ENCODE measurements at regions not wholly inside any gene's neighbourhood (a gene's known extent, or its start where the extent isn't known, plus 50 kb on each side); places are given as distances from the start of the nearest gene placed in this dataset.
A peak's percentile ranks its signal among the peaks of the same experiment; 100 is the strongest.

DNA sequence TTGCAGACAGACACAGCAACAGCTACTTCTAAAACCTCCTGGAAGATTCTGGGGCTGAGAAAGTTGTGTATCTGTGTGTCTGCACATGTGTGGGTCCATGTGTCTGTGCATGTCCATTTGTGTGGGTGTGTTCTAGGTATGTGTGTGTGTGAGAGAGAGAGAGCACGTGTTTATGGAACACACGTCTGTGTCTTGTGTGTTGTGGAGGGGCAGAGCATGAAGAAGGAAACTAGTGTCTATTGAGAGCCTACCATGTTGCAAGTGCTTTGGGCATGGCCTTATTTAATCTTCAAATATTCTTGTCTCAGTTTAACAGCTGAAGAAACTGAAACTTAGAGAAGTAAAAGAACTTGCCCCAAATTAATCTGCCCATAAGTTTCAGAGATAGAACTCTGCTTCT lies 327.5 kb downstream of the UACA start:
- no peak for DNase-seq (ENCODE audit: low spot score)
- POLR2A ChIA-PET (ENCODE audit: low non-redundant PET): no interaction called here
- CTCF ChIA-PET: no interaction called here
- H3K27ac ChIP-seq: no peak overlapping the region
- TF ChIP-seq, protein P1, sequence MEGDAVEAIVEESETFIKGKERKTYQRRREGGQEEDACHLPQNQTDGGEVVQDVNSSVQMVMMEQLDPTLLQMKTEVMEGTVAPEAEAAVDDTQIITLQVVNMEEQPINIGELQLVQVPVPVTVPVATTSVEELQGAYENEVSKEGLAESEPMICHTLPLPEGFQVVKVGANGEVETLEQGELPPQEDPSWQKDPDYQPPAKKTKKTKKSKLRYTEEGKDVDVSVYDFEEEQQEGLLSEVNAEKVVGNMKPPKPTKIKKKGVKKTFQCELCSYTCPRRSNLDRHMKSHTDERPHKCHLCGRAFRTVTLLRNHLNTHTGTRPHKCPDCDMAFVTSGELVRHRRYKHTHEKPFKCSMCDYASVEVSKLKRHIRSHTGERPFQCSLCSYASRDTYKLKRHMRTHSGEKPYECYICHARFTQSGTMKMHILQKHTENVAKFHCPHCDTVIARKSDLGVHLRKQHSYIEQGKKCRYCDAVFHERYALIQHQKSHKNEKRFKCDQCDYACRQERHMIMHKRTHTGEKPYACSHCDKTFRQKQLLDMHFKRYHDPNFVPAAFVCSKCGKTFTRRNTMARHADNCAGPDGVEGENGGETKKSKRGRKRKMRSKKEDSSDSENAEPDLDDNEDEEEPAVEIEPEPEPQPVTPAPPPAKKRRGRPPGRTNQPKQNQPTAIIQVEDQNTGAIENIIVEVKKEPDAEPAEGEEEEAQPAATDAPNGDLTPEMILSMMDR (conservative IDR thresholded peaks at IDR 0.05; ENCODE audit: low read depth): no peak

- POLR2A ChIA-PET (ENCODE audit: low non-redundant PET): no interaction called here
Observed at GRCh38 chr15:70435369-70435768, 328.0 kb downstream of the UACA start.

GRCh38 chr15:70433586-70434324 lies 329.6 kb downstream of the UACA start:
- TF ChIP-seq, protein P1 (conservative IDR thresholded peaks at IDR 0.05; ENCODE audit: low read depth): no peak
- ChIA-PET CTCF (interaction anchor here (1.0 kb wide), 1 partner anchor 33 kb away, joined by 3 read pairs; no protein-coding TSS in a partner anchor), POLR2A (ENCODE audit: low non-redundant PET) (no interaction called here)
- H3K27ac ChIP-seq: no peak overlapping the region
- DNase-seq (ENCODE audit: low spot score): no peak

More at GRCh38 chr15:70435369-70435768, 328.0 kb downstream of the UACA start:
- TF ChIP-seq, protein P1 (conservative IDR thresholded peaks at IDR 0.05; ENCODE audit: low read depth): no peak
- no peak for DNase-seq (ENCODE audit: low spot score)
- CTCF ChIA-PET: no interaction called here
- no peak overlapping the region for H3K27ac ChIP-seq

DNA sequence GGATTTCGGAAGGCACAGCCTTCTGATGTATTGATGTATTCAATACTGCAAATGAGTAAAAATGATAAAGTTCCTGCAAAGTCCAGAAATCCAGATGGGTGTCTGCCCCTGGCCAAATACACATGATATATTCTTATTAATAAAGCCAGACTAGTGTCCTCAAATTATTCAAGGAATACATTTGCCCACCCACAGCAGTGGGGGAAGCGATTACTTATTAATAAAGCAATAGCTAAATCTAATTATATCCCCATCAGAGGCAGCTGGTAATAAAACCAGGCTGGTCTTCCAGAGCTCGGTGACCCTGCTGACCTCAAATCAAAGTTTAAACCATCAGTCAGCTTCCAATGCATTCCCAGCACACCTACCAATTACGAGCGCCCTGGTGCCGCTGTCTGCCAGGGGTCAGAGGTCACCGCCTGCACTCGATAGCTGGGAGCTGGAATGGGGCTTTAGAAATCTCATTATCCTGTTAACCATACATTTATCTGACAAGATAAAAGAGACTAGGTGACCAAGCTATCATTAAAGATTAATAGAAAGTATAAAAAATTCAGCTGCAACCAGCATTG lies 330.3 kb downstream of the UACA start:
- TF ChIP-seq, protein P1 (conservative IDR thresholded peaks at IDR 0.05; ENCODE audit: low read depth): no peak
- ChIA-PET CTCF (interaction anchor here (0.7 to 1.0 kb wide), 2 partner anchors 27 to 34 kb away, joined by 3 to 4 read pairs; no protein-coding TSS in a partner anchor), POLR2A (ENCODE audit: low non-redundant PET) (no interaction called here)
- no peak overlapping the region for H3K27ac ChIP-seq
- DNase-seq (ENCODE audit: low spot score): no peak

GRCh38 chr15:70431854-70432253 lies 331.5 kb downstream of the UACA start:
- no peak for DNase-seq (ENCODE audit: low spot score)
- no peak overlapping the region for H3K27ac ChIP-seq
- TF ChIP-seq, protein P1 (conservative IDR thresholded peaks at IDR 0.05; ENCODE audit: low read depth): no peak
- ChIA-PET CTCF (no interaction called here), POLR2A (ENCODE audit: low non-redundant PET) (no interaction called here)

DNA sequence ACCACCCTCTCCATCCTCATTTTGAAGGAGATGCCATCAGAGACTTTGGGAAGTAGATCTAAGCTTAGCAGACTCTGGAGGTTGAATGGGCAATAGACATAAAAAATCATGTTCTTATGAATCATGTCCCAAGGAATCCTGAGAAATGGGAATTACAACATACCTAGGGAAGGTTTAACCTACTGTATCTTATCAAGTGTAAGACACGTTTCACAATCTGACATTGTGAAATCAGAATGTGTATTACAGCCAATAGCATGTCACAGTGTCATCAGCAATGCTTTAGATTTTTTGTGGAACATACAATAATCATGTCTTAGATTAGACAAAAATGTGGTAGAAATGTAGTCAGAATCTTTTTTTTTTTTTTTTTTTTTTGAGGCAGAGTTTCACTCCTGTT lies 332.4 kb upstream of the TLE3 start:
- peak; percentile 85 for DNase-seq (ENCODE audit: low spot score)
- peak overlapping the region; percentile 82 for H3K27ac ChIP-seq
- ChIA-PET CTCF (interaction anchor here (0.6 to 1.3 kb wide), 2 partner anchors 9 to 847 kb away, joined by 3 to 5 read pairs; no protein-coding TSS in a partner anchor), POLR2A (ENCODE audit: low non-redundant PET) (no interaction called here)
- TF ChIP-seq, protein P1 (conservative IDR thresholded peaks at IDR 0.05; ENCODE audit: low read depth): no peak
